ENCODE measurements at regions not wholly inside any gene's neighbourhood (a gene's known extent, or its start where the extent isn't known, plus 50 kb on each side); places are given as distances from the start of the nearest gene placed in this dataset.
"Not testable (repeated sequence)": the region's sequence is repeated elsewhere in the genome, so short reads cannot be mapped to it uniquely, and the experiment has no call there.

- not testable (repeated sequence) for H3K27me3 Mint-ChIP-seq; H3K27ac Mint-ChIP-seq; H3K36me3 Mint-ChIP-seq (ENCODE audit: low read depth); H3K4me3 Mint-ChIP-seq; H3K9me3 Mint-ChIP-seq; H3K4me1 Mint-ChIP-seq (ENCODE audit: low read depth)
Observed at GRCh38 chr1:146323302-146323701, 94.5 kb upstream of the NOTCH2NLA start.

GRCh38 chr1:146322893-146323292, 94.1 kb upstream of the NOTCH2NLA start:
- not testable (repeated sequence) for H3K4me1 Mint-ChIP-seq (ENCODE audit: low read depth); H3K27ac Mint-ChIP-seq; H3K36me3 Mint-ChIP-seq (ENCODE audit: low read depth); H3K9me3 Mint-ChIP-seq; H3K4me3 Mint-ChIP-seq; H3K27me3 Mint-ChIP-seq

GRCh38 chr1:146318715-146319114, 89.9 kb upstream of the NOTCH2NLA start:
- not testable (repeated sequence) for H3K4me3 Mint-ChIP-seq; H3K36me3 Mint-ChIP-seq (ENCODE audit: low read depth); H3K27me3 Mint-ChIP-seq; H3K9me3 Mint-ChIP-seq; H3K4me1 Mint-ChIP-seq (ENCODE audit: low read depth); H3K27ac Mint-ChIP-seq

GRCh38 chr1:146317785-146318184, 89.0 kb upstream of the NOTCH2NLA start:
- H3K27ac Mint-ChIP-seq, H3K4me3 Mint-ChIP-seq, H3K9me3 Mint-ChIP-seq: not testable (repeated sequence)

GRCh38 chr1:146314449-146315246, 85.8 kb upstream of the NOTCH2NLA start:
- not testable (repeated sequence) for H3K36me3 Mint-ChIP-seq (ENCODE audit: low read depth); H3K9me3 Mint-ChIP-seq; H3K4me3 Mint-ChIP-seq; H3K27me3 Mint-ChIP-seq; H3K27ac Mint-ChIP-seq; H3K4me1 Mint-ChIP-seq (ENCODE audit: low read depth)

More at GRCh38 chr1:146317785-146318184, 89.0 kb upstream of the NOTCH2NLA start:
- H3K27me3 Mint-ChIP-seq; H3K4me1 Mint-ChIP-seq (ENCODE audit: low read depth); H3K36me3 Mint-ChIP-seq (ENCODE audit: low read depth): not testable (repeated sequence)

- H3K27ac Mint-ChIP-seq; H3K27me3 Mint-ChIP-seq; H3K4me1 Mint-ChIP-seq (ENCODE audit: low read depth); H3K9me3 Mint-ChIP-seq; H3K36me3 Mint-ChIP-seq (ENCODE audit: low read depth); H3K4me3 Mint-ChIP-seq: not testable (repeated sequence)
Observed at GRCh38 chr1:146310579-146310978, 81.8 kb upstream of the NOTCH2NLA start.

- H3K27ac Mint-ChIP-seq; H3K9me3 Mint-ChIP-seq; H3K27me3 Mint-ChIP-seq; H3K4me3 Mint-ChIP-seq; H3K4me1 Mint-ChIP-seq (ENCODE audit: low read depth); H3K36me3 Mint-ChIP-seq (ENCODE audit: low read depth): not testable (repeated sequence)
Observed at GRCh38 chr1:146309427-146309826, 80.6 kb upstream of the NOTCH2NLA start.

GRCh38 chr1:146308892-146309291, 80.1 kb upstream of the NOTCH2NLA start:
- not testable (repeated sequence) for H3K36me3 Mint-ChIP-seq (ENCODE audit: low read depth); H3K4me3 Mint-ChIP-seq; H3K27ac Mint-ChIP-seq; H3K4me1 Mint-ChIP-seq (ENCODE audit: low read depth); H3K27me3 Mint-ChIP-seq; H3K9me3 Mint-ChIP-seq

- not testable (repeated sequence) for H3K9me3 Mint-ChIP-seq; H3K4me1 Mint-ChIP-seq (ENCODE audit: low read depth); H3K27ac Mint-ChIP-seq; H3K27me3 Mint-ChIP-seq; H3K36me3 Mint-ChIP-seq (ENCODE audit: low read depth); H3K4me3 Mint-ChIP-seq
Observed at GRCh38 chr1:146308152-146308551, 79.3 kb upstream of the NOTCH2NLA start.

GRCh38 chr1:146307632-146308031, 78.8 kb upstream of the NOTCH2NLA start:
- not testable (repeated sequence) for H3K4me1 Mint-ChIP-seq (ENCODE audit: low read depth); H3K4me3 Mint-ChIP-seq

GRCh38 chr1:146306651-146307050, 77.8 kb upstream of the NOTCH2NLA start:
- H3K36me3 Mint-ChIP-seq (ENCODE audit: low read depth); H3K4me1 Mint-ChIP-seq (ENCODE audit: low read depth); H3K4me3 Mint-ChIP-seq: not testable (repeated sequence)

More at GRCh38 chr1:146307632-146308031, 78.8 kb upstream of the NOTCH2NLA start:
- H3K9me3 Mint-ChIP-seq; H3K36me3 Mint-ChIP-seq (ENCODE audit: low read depth); H3K27me3 Mint-ChIP-seq; H3K27ac Mint-ChIP-seq: not testable (repeated sequence)

GRCh38 chr1:146305442-146305841, 76.6 kb upstream of the NOTCH2NLA start:
- H3K27me3 Mint-ChIP-seq; H3K36me3 Mint-ChIP-seq (ENCODE audit: low read depth); H3K27ac Mint-ChIP-seq; H3K4me1 Mint-ChIP-seq (ENCODE audit: low read depth); H3K9me3 Mint-ChIP-seq; H3K4me3 Mint-ChIP-seq: not testable (repeated sequence)

More at GRCh38 chr1:146306651-146307050, 77.8 kb upstream of the NOTCH2NLA start:
- H3K9me3 Mint-ChIP-seq, H3K27me3 Mint-ChIP-seq, H3K27ac Mint-ChIP-seq: not testable (repeated sequence)

- H3K36me3 Mint-ChIP-seq (ENCODE audit: low read depth); H3K9me3 Mint-ChIP-seq; H3K27me3 Mint-ChIP-seq; H3K27ac Mint-ChIP-seq; H3K4me3 Mint-ChIP-seq; H3K4me1 Mint-ChIP-seq (ENCODE audit: low read depth): not testable (repeated sequence)
Observed at GRCh38 chr1:146298575-146298897, 69.7 kb upstream of the NOTCH2NLA start.

GRCh38 chr1:146297781-146298574, 69.2 kb upstream of the NOTCH2NLA start:
- not testable (repeated sequence) for H3K36me3 Mint-ChIP-seq (ENCODE audit: low read depth); H3K9me3 Mint-ChIP-seq; H3K4me3 Mint-ChIP-seq; H3K27me3 Mint-ChIP-seq; H3K4me1 Mint-ChIP-seq (ENCODE audit: low read depth); H3K27ac Mint-ChIP-seq

GRCh38 chr1:146292940-146293936, 64.4 kb upstream of the NOTCH2NLA start:
- not testable (repeated sequence) for H3K27ac Mint-ChIP-seq; H3K36me3 Mint-ChIP-seq (ENCODE audit: low read depth); H3K4me1 Mint-ChIP-seq (ENCODE audit: low read depth); H3K9me3 Mint-ChIP-seq; H3K27me3 Mint-ChIP-seq; H3K4me3 Mint-ChIP-seq
